Activated naive CD4-positive, alpha-beta T cell treated with anti-CD3 and anti-CD28 coated beads, Interleukin-2, amount 10 ng/mL, durations not matched to agents 7 days and 5 days (primary cell): ENCODE measurements at regions not wholly inside any gene's neighbourhood (a gene's known extent, or its start where the extent isn't known, plus 50 kb on each side); places are given as distances from the start of the nearest gene placed in this dataset.

ENCODE experiments used
- CTCF ChIA-PET: fragments of 350-600 bp; sonication (Branson Sonifier 250); formaldehyde crosslinking; loops from one replicate; lab custom pipeline; 2021; ENCODE audit warnings: antibody characterized with exemption; lab: Charles Lee
- DNase-seq: peaks from one replicate; pipeline ENCODE4 v3.0.0-alpha.2; 2020
- H3K27ac Mint-ChIP-seq: one replicate; pipeline ENCODE4 v1.8.0; 2021; ENCODE audit warnings: mild to moderate bottlenecking, moderate library complexity, mixed read lengths
- H3K27me3 Mint-ChIP-seq: one replicate; pipeline ENCODE4 v1.8.0; 2021; ENCODE audit warnings: mild to moderate bottlenecking, mixed read lengths
- H3K36me3 Mint-ChIP-seq: one replicate; pipeline ENCODE4 v1.8.0; 2021; ENCODE audit warnings: mixed read lengths
- H3K4me1 Mint-ChIP-seq: one replicate; pipeline ENCODE4 v1.8.0; 2021; ENCODE audit warnings: mixed read lengths
- H3K4me3 Mint-ChIP-seq: one replicate; pipeline ENCODE4 v1.8.0; 2021; ENCODE audit warnings: mild to moderate bottlenecking, moderate library complexity, mixed read lengths
- H3K9me3 Mint-ChIP-seq: one replicate; pipeline ENCODE4 v1.8.0; 2021; ENCODE audit warnings: mixed read lengths

GRCh38 chr16:86142801-86143236, 243.9 kb downstream of the IRF8 start:
- H3K4me1 Mint-ChIP-seq = no peaks in the 10 kb centered on the region
- no peak overlapping the region for H3K27ac Mint-ChIP-seq
- no peaks in the 10 kb centered on the region for H3K36me3 Mint-ChIP-seq
- no peaks in the 10 kb centered on the region for H3K9me3 Mint-ChIP-seq
- CTCF ChIA-PET = no interaction called here
- peaks cover 3% of the 10 kb centered on the region for H3K27me3 Mint-ChIP-seq
- H3K4me3 Mint-ChIP-seq = no peak overlapping the region
- DNase-seq = no peak

DNA sequence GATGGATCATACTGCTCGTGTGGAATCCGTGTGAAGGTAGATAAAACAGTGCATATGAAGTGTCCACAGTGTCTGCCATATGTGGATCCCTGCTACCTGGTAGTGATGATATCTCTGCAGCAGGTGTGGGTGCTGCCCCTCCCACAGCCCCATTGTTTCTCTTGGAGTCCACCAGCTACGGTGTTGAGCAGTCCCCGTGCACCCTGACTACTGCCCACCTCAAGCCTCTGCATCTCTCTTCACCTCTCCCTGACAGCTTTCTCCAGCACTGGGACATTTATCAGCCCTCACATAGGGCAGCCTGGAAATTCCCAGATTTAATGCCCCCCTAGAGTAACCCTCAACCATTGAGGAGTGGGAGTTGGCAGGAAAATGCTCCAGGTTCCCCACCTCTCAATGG, 244.7 kb downstream of the IRF8 start:
- Mint-ChIP-seq H3K27me3 (peaks cover 3% of the 10 kb centered on the region), H3K36me3 (no peaks in the 10 kb centered on the region), H3K4me1 (no peaks in the 10 kb centered on the region), H3K4me3 (no peak overlapping the region), H3K27ac (no peak overlapping the region), H3K9me3 (no peaks in the 10 kb centered on the region)
- DNase-seq = no peak
- CTCF ChIA-PET = interaction anchor here (0.6 kb wide), 1 partner anchor 47 kb away, joined by 3 read pairs; no protein-coding TSS in a partner anchor

GRCh38 chr16:86145669-86146068, 246.7 kb downstream of the IRF8 start:
- Mint-ChIP-seq H3K4me3 (no peak overlapping the region), H3K27ac (no peak overlapping the region), H3K9me3 (no peaks in the 10 kb centered on the region), H3K27me3 (peaks cover 7% of the 10 kb centered on the region), H3K4me1 (no peaks in the 10 kb centered on the region), H3K36me3 (no peaks in the 10 kb centered on the region)
- CTCF ChIA-PET = interaction anchor here (0.7 kb wide), 1 partner anchor 381 kb away, joined by 3 read pairs; no protein-coding TSS in a partner anchor
- no peak for DNase-seq

DNA sequence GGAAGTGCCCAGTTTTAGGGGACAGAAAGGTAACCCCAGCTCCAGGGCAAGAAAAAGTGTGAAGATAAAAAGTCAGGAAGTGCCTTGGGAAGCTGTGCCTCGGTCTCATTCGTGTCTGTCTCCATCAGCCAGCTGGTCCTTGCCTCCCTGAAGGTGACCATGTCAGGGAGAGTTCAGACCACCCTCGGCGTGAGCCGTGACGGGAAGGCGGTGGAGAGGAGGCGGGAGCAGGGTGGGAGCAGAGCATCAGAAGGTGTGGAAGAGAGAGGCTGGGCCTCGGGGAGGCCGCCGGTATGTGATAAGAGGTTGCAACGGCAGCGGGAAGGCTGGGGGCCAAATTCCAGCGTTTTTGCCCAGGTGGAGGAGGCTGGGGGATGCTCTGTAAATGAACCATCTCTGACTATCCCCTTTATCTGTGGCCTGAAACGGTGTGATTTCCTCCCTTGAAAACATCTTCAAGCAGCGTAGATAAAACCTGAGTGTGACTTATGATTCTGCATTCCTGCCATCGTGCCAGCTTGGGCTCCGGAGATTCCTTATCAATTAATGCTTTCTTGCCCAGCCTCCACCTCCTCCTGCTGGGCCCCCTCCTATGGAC, 251.8 kb downstream of the IRF8 start:
- CTCF ChIA-PET = no interaction called here
- no peak overlapping the region for H3K27ac Mint-ChIP-seq

GRCh38 chr16:86151239-86151851, 252.4 kb downstream of the IRF8 start:
- Mint-ChIP-seq H3K27me3 (peaks cover 4% of the 10 kb centered on the region), H3K4me1 (no peaks in the 10 kb centered on the region), H3K36me3 (no peaks in the 10 kb centered on the region), H3K9me3 (no peaks in the 10 kb centered on the region), H3K27ac (no peak overlapping the region), H3K4me3 (no peak overlapping the region)
- no peak for DNase-seq
- CTCF ChIA-PET = no interaction called here

More for the DNA sequence above, 251.8 kb downstream of the IRF8 start:
- no peak for DNase-seq
- Mint-ChIP-seq H3K27me3 (peaks cover 4% of the 10 kb centered on the region), H3K36me3 (no peaks in the 10 kb centered on the region), H3K4me3 (no peak overlapping the region), H3K9me3 (no peaks in the 10 kb centered on the region), H3K4me1 (no peaks in the 10 kb centered on the region)

DNA sequence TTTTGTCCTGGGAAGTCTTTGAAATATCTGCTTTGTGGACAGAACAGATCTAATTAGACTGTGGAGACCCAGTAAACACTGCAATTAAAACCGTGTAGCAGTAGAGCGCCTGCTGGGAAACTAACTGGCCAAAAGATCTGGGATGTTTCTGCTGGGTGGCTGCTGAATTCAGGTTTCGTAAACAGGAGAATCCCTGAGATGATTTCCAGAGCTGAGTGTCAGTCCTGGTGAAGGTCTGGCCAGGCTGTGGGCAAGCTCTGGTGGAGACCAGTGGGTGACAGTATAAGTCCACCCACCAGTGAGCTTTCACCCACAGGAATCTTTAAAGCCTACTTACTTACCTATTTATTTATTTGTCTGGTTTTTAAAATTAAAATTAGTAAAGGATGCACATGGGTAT, 257.2 kb downstream of the IRF8 start:
- Mint-ChIP-seq H3K36me3 (no peaks in the 10 kb centered on the region), H3K4me1 (peaks cover 4% of the 10 kb centered on the region), H3K9me3 (peaks cover 8% of the 10 kb centered on the region), H3K27ac (no peak overlapping the region), H3K4me3 (no peak overlapping the region), H3K27me3 (peaks cover 13% of the 10 kb centered on the region)
- CTCF ChIA-PET = no interaction called here
- no peak for DNase-seq

DNA sequence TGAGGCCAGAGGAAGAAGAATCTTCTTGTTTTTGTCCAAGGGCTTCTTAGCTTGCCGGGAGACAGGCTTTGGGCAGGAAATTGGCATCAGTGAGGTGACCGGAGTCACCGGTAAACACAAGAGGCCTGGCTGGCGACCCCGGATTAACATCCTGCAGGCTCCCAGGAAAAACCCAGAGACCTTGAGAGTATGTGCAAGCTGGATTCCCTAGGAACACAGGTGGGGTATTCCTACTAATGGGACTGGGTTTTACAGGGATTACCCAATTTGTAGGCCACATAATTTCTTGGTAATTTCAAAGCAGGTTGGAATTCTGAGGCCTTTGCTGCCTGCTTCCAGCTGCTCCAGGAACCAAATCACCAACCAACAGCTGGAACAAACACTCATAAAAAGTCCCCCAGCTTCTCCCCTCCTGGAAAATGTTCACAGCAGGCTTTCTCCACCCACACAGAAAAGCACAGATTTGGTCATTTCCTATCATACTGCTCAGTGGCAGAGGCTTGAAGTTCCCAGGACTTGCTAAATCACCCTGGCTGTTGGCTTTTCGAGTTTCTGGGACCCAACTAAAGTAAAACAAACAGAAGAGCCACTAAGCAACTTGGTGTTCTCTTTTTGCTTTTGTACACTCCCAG, 258.8 kb downstream of the IRF8 start:
- Mint-ChIP-seq H3K27ac (no peak overlapping the region), H3K27me3 (peaks cover 13% of the 10 kb centered on the region), H3K4me1 (peaks cover 4% of the 10 kb centered on the region), H3K4me3 (no peak overlapping the region), H3K36me3 (no peaks in the 10 kb centered on the region), H3K9me3 (peaks cover 8% of the 10 kb centered on the region)
- CTCF ChIA-PET = no interaction called here
- no peak for DNase-seq

- no peak overlapping the region for H3K27ac Mint-ChIP-seq
- H3K36me3 Mint-ChIP-seq = no peaks in the 10 kb centered on the region
- peaks cover 4% of the 10 kb centered on the region for H3K4me1 Mint-ChIP-seq
- peaks cover 8% of the 10 kb centered on the region for H3K9me3 Mint-ChIP-seq
- CTCF ChIA-PET = no interaction called here
- H3K27me3 Mint-ChIP-seq = peaks cover 13% of the 10 kb centered on the region
- DNase-seq = no peak
- H3K4me3 Mint-ChIP-seq = no peak overlapping the region
Measured at GRCh38 chr16:86158688-86159360, 259.9 kb downstream of the IRF8 start.

- DNase-seq = no peak
- Mint-ChIP-seq H3K9me3 (peaks cover 13% of the 10 kb centered on the region), H3K27ac (no peak overlapping the region), H3K27me3 (peaks cover 15% of the 10 kb centered on the region), H3K36me3 (no peaks in the 10 kb centered on the region), H3K4me1 (peaks cover 4% of the 10 kb centered on the region), H3K4me3 (no peak overlapping the region)
- CTCF ChIA-PET = no interaction called here
Measured at GRCh38 chr16:86165479-86165878, 266.5 kb downstream of the IRF8 start.

GRCh38 chr16:86166414-86166813, 267.5 kb downstream of the IRF8 start:
- Mint-ChIP-seq H3K4me3 (no peak overlapping the region), H3K9me3 (peaks cover 13% of the 10 kb centered on the region), H3K36me3 (no peaks in the 10 kb centered on the region), H3K4me1 (peaks cover 4% of the 10 kb centered on the region), H3K27me3 (peaks cover 19% of the 10 kb centered on the region), H3K27ac (no peak overlapping the region)
- no peak for DNase-seq
- CTCF ChIA-PET = interaction anchor here (0.7 kb wide), 1 partner anchor 94 kb away, joined by 3 read pairs; no protein-coding TSS in a partner anchor

DNA sequence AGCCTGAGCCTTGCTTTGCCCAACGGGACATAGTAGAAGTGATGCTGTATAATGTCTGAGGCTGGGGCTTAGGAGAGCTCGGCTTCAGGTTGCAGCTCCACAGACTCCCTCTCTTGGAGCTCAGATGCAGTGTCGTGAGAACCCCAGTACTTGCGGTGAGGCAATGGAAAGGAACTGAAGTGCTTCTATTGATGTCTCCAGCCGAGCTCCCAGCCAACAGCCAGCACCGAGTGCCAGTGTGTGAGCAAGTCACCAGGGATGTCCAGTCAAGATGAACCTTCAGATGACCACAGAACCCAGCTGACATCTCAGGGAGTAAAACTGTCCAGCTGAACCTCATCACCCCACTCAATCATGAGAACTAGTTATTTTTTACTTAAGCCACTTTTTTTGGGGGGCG, 268.1 kb downstream of the IRF8 start:
- Mint-ChIP-seq H3K9me3 (peaks cover 13% of the 10 kb centered on the region), H3K4me1 (peaks cover 4% of the 10 kb centered on the region), H3K36me3 (no peaks in the 10 kb centered on the region), H3K4me3 (no peak overlapping the region), H3K27me3 (peaks cover 19% of the 10 kb centered on the region), H3K27ac (no peak overlapping the region)
- CTCF ChIA-PET = interaction anchor here (0.7 kb wide), 1 partner anchor 94 kb away, joined by 3 read pairs; no protein-coding TSS in a partner anchor
- no peak for DNase-seq

DNA sequence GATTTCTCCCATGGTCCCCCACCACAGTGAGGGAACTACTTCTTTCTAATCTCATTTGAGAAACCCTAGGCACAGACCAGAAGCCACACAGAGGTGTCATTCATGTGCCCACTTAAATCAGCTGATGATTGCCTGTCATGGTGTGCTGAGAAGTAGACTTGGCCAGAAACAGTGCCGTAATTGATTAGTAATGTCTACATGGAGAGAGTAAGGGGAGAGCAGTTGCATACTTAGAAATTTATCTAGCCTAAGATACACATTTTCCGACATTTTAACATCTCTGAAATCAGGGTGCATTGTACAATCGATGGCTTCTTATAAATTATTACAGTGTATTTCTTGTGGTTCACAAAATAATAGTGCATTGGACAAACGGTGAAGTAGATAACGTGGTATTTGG, 271.8 kb downstream of the IRF8 start:
- H3K4me3 Mint-ChIP-seq = no peak overlapping the region
- no peaks in the 10 kb centered on the region for H3K36me3 Mint-ChIP-seq
- H3K4me1 Mint-ChIP-seq = peaks cover 4% of the 10 kb centered on the region
- peaks cover 19% of the 10 kb centered on the region for H3K27me3 Mint-ChIP-seq
- no peak for DNase-seq
- CTCF ChIA-PET = no interaction called here
- no peak overlapping the region for H3K27ac Mint-ChIP-seq
- H3K9me3 Mint-ChIP-seq = peaks cover 4% of the 10 kb centered on the region

DNA sequence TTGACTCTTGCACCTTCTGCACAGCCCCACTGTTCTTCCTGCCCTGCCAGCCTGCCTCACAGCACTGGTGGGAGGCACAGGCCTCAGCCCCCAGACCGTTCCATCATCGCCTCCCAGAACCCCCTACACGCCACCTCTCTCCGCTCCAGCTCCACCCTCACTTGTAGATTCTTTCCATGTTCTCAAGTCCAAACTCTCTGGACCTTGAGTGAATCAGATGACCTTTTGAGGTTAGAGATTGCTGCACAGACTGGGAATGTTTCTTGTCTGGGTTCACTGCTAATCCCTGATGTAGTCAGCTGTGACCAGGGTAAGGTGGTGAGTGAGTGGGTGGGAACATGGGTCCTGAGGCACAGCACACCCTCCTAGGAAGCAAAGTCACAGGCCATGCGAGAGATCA, 272.4 kb downstream of the IRF8 start:
- H3K9me3 Mint-ChIP-seq = no peaks in the 10 kb centered on the region
- H3K36me3 Mint-ChIP-seq = no peaks in the 10 kb centered on the region
- H3K27ac Mint-ChIP-seq = no peak overlapping the region
- H3K27me3 Mint-ChIP-seq = peaks cover 19% of the 10 kb centered on the region
- CTCF ChIA-PET = no interaction called here
- DNase-seq = no peak
- peaks cover 4% of the 10 kb centered on the region for H3K4me1 Mint-ChIP-seq
- H3K4me3 Mint-ChIP-seq = no peak overlapping the region

DNA sequence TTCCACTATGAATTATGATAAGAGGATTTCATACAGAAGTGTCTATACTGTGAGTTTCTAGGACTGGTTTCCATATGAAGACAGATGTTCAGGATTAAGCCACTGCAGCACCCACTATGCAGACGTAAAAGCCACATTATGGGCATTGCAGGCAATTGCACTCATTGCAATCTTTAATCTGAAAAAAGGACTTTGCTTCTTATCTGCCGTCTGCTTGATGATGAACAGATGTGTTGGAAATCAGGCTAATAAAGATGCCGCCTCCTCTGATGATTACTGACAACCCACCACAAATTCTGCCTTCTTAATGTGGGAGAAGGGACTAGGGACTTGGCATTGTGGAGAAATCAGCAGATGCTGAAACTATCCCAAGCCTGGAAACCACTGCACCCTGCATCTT, 276.9 kb downstream of the IRF8 start:
- Mint-ChIP-seq H3K27me3 (peaks cover 4% of the 10 kb centered on the region), H3K4me3 (no peak overlapping the region)
- CTCF ChIA-PET = no interaction called here

More for the DNA sequence above, 276.9 kb downstream of the IRF8 start:
- Mint-ChIP-seq H3K27ac (no peak overlapping the region), H3K9me3 (no peaks in the 10 kb centered on the region), H3K36me3 (no peaks in the 10 kb centered on the region), H3K4me1 (no peaks in the 10 kb centered on the region)
- DNase-seq = no peak
